DOHH2 (cell line): ENCODE measurements at regions not wholly inside any gene's neighbourhood (a gene's known extent, or its start where the extent isn't known, plus 50 kb on each side); places are given as distances from the start of the nearest gene placed in this dataset.

Experiments used
- H3F3A ChIP-seq: fragments of 200-600 bp; sonication (generic), shearing (Covaris generic); 2 replicates; pipeline ENCODE4 v1.6.0; 2016; ENCODE audit warnings: antibody characterized with exemption, mild to moderate bottlenecking; ENCODE audit not compliant: control insufficient read depth, insufficient read depth
- H3K27ac ChIP-seq: fragments of 200-600 bp; sonication (generic); 2 replicates; pipeline ENCODE4 v1.5.1; 2014; ENCODE audit warnings: low read depth, mild to moderate bottlenecking, low read length, moderate library complexity
- H3K27me3 ChIP-seq: fragments of 200-600 bp; sonication (generic); 2 replicates; pipeline ENCODE4 v1.6.1; 2014; ENCODE audit warnings: mild to moderate bottlenecking, low read length, mixed read lengths; ENCODE audit not compliant: control insufficient read depth
- H3K36me3 ChIP-seq: fragments of 200-600 bp; sonication (generic); 2 replicates; pipeline ENCODE4 v1.6.1; 2014; ENCODE audit warnings: mild to moderate bottlenecking, low read length, moderate library complexity, mixed read lengths; ENCODE audit not compliant: control insufficient read depth
- H3K4me1 ChIP-seq: fragments of 200-600 bp; sonication (generic); 2 replicates; pipeline ENCODE4 v1.6.1; 2014; ENCODE audit warnings: mild to moderate bottlenecking, low read length, mixed read lengths; ENCODE audit not compliant: control insufficient read depth
- H3K4me2 ChIP-seq: fragments of 200-600 bp; sonication (generic); 2 replicates; pipeline ENCODE4 v1.6.0; 2014; ENCODE audit warnings: mild to moderate bottlenecking, low read length, moderate library complexity
- H3K4me3 ChIP-seq: fragments of 200-600 bp; sonication (generic); 2 replicates; pipeline ENCODE4 v1.5.1; 2014; ENCODE audit warnings: mild to moderate bottlenecking, low read length, mixed read lengths
- H3K79me2 ChIP-seq: fragments of 200-600 bp; sonication (generic); 2 replicates; pipeline ENCODE4 v1.6.1; 2014; ENCODE audit warnings: mild to moderate bottlenecking, low read length, mixed read lengths; ENCODE audit not compliant: control insufficient read depth
- H3K9me2 ChIP-seq: fragments of 200-600 bp; sonication (generic); replicated peaks from 2 replicates; pipeline ENCODE4 v1.6.1; 2014; ENCODE audit warnings: mild to moderate bottlenecking, low read length, mixed read lengths; ENCODE audit not compliant: control insufficient read depth
- H3K9me3 ChIP-seq: fragments of 200-600 bp; sonication (generic); 2 replicates; pipeline ENCODE4 v1.6.1; 2014; ENCODE audit warnings: antibody characterized with exemption, low read length, mixed read lengths; ENCODE audit not compliant: control insufficient read depth, insufficient read depth
- H4K20me1 ChIP-seq: fragments of 200-600 bp; sonication (generic); 2 replicates; pipeline ENCODE4 v1.6.0; 2014; ENCODE audit warnings: low read depth, mild to moderate bottlenecking, antibody characterized with exemption, low read length, moderate library complexity; ENCODE audit not compliant: control insufficient read depth, insufficient read depth
- EZH2phosphoT487 ChIP-seq: fragments of 200-600 bp; sonication (generic); IDR thresholded peaks from 2 replicates; pipeline ENCODE4 v1.6.1; 2017; ENCODE audit warnings: borderline replicate concordance, mild to moderate bottlenecking, antibody characterized with exemption, low read length, moderate library complexity, mixed read lengths
- TF ChIP-seq, protein P1 (sequence below): fragments of 200-600 bp; sonication (generic); IDR thresholded peaks from one replicate; pipeline ENCODE4 v1.5.1; 2014; ENCODE audit warnings: antibody characterized with exemption, mild to moderate bottlenecking, low read depth, low read length; ENCODE audit not compliant: poor library complexity, severe bottlenecking

DNA sequence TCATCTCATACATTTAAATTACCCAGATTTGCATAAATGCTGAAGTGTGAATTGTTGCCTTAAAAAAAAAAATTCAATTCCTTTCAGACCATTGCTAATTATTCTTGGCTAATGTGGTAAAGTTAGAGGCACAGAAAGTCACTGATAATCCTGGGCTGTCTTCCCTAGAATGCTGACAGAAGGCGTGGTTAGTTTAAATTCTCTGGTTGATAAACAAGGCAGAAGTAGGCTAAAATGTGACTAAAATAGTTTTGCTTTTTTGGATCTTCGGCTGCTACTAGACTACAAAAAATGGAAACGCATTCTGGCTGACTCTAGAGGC lies 193.7 kb downstream of the OTOL1 start:
- Histone ChIP-seq H3K27me3 (no peaks in the 10 kb centered on the region), H3F3A (no peaks in the 10 kb centered on the region), H3K4me1 (no peaks in the 10 kb centered on the region), H3K79me2 (no peaks in the 10 kb centered on the region), H3K9me2 (no peaks in the 10 kb centered on the region), H3K4me3 (no peak overlapping the region), H3K4me2 (no peak overlapping the region), H3K9me3 (no peaks in the 10 kb centered on the region), H3K36me3 (no peaks in the 10 kb centered on the region), H3K27ac (no peak overlapping the region), H4K20me1 (no peaks in the 10 kb centered on the region)
- TF ChIP-seq, protein P1, sequence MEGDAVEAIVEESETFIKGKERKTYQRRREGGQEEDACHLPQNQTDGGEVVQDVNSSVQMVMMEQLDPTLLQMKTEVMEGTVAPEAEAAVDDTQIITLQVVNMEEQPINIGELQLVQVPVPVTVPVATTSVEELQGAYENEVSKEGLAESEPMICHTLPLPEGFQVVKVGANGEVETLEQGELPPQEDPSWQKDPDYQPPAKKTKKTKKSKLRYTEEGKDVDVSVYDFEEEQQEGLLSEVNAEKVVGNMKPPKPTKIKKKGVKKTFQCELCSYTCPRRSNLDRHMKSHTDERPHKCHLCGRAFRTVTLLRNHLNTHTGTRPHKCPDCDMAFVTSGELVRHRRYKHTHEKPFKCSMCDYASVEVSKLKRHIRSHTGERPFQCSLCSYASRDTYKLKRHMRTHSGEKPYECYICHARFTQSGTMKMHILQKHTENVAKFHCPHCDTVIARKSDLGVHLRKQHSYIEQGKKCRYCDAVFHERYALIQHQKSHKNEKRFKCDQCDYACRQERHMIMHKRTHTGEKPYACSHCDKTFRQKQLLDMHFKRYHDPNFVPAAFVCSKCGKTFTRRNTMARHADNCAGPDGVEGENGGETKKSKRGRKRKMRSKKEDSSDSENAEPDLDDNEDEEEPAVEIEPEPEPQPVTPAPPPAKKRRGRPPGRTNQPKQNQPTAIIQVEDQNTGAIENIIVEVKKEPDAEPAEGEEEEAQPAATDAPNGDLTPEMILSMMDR = no peak

DNA sequence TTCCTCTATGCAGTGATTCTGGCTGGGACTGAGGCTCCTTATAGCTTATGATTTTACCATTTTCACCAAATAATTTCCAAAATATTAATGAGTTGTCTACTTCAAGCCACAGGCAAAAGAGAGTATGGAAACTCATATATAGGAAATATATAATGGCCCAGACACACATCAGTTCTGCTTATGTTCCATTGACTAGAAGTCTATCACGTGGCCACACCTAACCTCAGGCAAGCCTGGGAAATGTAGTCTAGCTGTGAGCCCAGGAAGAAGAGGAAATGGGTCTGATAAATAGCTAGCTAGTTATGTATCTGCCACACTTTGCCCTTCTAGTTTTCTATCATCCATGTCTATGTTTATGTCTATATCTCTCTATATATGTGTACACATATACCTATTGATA lies 195.1 kb downstream of the OTOL1 start:
- Histone ChIP-seq H3K4me1 (no peaks in the 10 kb centered on the region), H3K9me2 (no peaks in the 10 kb centered on the region), H3K4me2 (no peak overlapping the region), H3K36me3 (no peaks in the 10 kb centered on the region), H4K20me1 (no peaks in the 10 kb centered on the region), H3K27me3 (no peaks in the 10 kb centered on the region), H3K4me3 (no peak overlapping the region), H3K27ac (no peak overlapping the region), H3F3A (no peaks in the 10 kb centered on the region), H3K79me2 (no peaks in the 10 kb centered on the region), H3K9me3 (no peaks in the 10 kb centered on the region)
- no peak for TF ChIP-seq EZH2phosphoT487
- TF ChIP-seq, protein P1 = no peak

DNA sequence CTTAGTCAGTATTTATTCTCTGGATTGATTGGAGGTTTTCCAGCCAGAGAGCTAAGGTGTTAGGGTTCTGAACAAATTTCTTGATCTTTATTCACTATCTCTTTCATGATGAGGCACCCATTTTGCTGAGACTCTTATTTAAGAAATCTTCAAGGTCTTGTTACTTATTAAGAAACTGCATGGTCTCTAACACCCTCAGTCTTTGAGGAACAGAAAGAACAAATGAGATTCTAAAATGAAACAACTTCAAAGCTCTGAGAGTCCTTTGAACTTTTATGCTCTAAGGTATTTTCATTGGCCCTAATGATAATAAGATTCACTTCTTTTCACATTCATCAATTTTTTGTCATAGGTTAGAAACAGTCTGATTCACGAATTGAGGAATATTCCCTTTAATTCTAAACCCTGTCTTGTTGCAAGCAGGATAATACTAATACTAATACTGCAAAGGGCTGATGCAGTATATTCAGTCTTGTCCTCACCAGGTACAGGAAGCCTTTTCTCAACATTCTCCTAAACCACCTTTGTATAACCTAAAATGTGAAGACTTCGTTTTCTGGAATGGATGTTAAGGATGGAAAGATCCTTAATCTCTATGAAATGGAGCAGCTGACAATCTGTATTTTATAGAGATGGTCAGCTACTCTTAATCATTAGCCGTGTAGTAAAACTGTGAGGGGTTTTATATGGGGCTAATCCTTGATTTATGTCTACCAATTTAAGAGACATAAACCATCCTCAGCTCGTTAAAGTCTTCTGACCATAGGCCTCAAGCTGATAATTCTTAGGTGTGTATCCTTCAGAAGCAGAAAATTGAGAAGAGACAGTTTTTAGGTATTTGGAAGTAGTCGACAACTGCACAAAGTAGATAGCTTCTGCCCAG lies 198.3 kb downstream of the OTOL1 start:
- TF ChIP-seq EZH2phosphoT487 = no peak
- TF ChIP-seq, protein P1 = no peak
- Histone ChIP-seq H3K27me3 (no peaks in the 10 kb centered on the region), H3K4me2 (no peak overlapping the region), H3K9me3 (no peaks in the 10 kb centered on the region), H3K79me2 (no peaks in the 10 kb centered on the region), H4K20me1 (no peaks in the 10 kb centered on the region), H3K36me3 (no peaks in the 10 kb centered on the region), H3K4me3 (no peak overlapping the region), H3K4me1 (no peaks in the 10 kb centered on the region), H3F3A (no peaks in the 10 kb centered on the region), H3K27ac (no peak overlapping the region), H3K9me2 (no peaks in the 10 kb centered on the region)
